ENCODE measurements at regions not wholly inside any gene's neighbourhood (a gene's known extent, or its start where the extent isn't known, plus 50 kb on each side); places are given as distances from the start of the nearest gene placed in this dataset.

- peak in 1 of 2 donors; percentile 14 for DNase-seq (ENCODE audit: low read depth in 2 of 2)
- no peak overlapping the region for H3K4me3 ChIP-seq (replicated peaks in 1 of 2; ENCODE audit: low read depth in 2 of 2, low read length in 2 of 2)
- TF ChIP-seq CTCF (IDR thresholded peaks at IDR 0.05; ENCODE audit: low read depth, low read length) = no peak
These were observed 53.4 kb upstream of the NAV3 start for GRCh38 chr12:77777274-77777673.

GRCh38 chr12:77774761-77775160 is 55.9 kb upstream of the NAV3 start:
- no peak for TF ChIP-seq CTCF (IDR thresholded peaks at IDR 0.05; ENCODE audit: low read depth, low read length)
- no peak for DNase-seq (ENCODE audit: low read depth in 2 of 2)
- no peak overlapping the region for H3K4me3 ChIP-seq (replicated peaks in 1 of 2; ENCODE audit: low read depth in 2 of 2, low read length in 2 of 2)

GRCh38 chr12:77772676-77773298 is 57.9 kb upstream of the NAV3 start:
- no peak overlapping the region for H3K4me3 ChIP-seq (replicated peaks in 1 of 2; ENCODE audit: low read depth in 2 of 2, low read length in 2 of 2)
- no peak for DNase-seq (ENCODE audit: low read depth in 2 of 2)
- no peak for TF ChIP-seq CTCF (IDR thresholded peaks at IDR 0.05; ENCODE audit: low read depth, low read length)

- TF ChIP-seq CTCF (IDR thresholded peaks at IDR 0.05; ENCODE audit: low read depth, low read length) = no peak
- H3K4me3 ChIP-seq (replicated peaks in 1 of 2; ENCODE audit: low read depth in 2 of 2, low read length in 2 of 2) = no peak overlapping the region
- no peak for DNase-seq (ENCODE audit: low read depth in 2 of 2)
These were observed 62.1 kb upstream of the NAV3 start for GRCh38 chr12:77768558-77768957.

GRCh38 chr12:77767756-77768343 is 62.8 kb upstream of the NAV3 start:
- no peak for DNase-seq (ENCODE audit: low read depth in 2 of 2)
- H3K4me3 ChIP-seq (replicated peaks in 1 of 2; ENCODE audit: low read depth in 2 of 2, low read length in 2 of 2) = no peak overlapping the region
- no peak for TF ChIP-seq CTCF (IDR thresholded peaks at IDR 0.05; ENCODE audit: low read depth, low read length)

- TF ChIP-seq CTCF (IDR thresholded peaks at IDR 0.05; ENCODE audit: low read depth, low read length) = no peak
- DNase-seq (ENCODE audit: low read depth in 2 of 2) = no peak
- no peak overlapping the region for H3K4me3 ChIP-seq (replicated peaks in 1 of 2; ENCODE audit: low read depth in 2 of 2, low read length in 2 of 2)
These were observed 63.4 kb upstream of the NAV3 start for GRCh38 chr12:77767335-77767734.

- DNase-seq (ENCODE audit: low read depth in 2 of 2) = peak in 1 of 2 donors; percentile 58
- H3K4me3 ChIP-seq (replicated peaks in 1 of 2; ENCODE audit: low read depth in 2 of 2, low read length in 2 of 2) = no peak overlapping the region
- no peak for TF ChIP-seq CTCF (IDR thresholded peaks at IDR 0.05; ENCODE audit: low read depth, low read length)
These were observed 64.5 kb upstream of the NAV3 start for GRCh38 chr12:77766224-77766623.
